GM18868 (cell line): ENCODE measurements at regions not wholly inside any gene's neighbourhood (a gene's known extent, or its start where the extent isn't known, plus 50 kb on each side); places are given as distances from the start of the nearest gene placed in this dataset.
"Not testable (repeated sequence)": the region's sequence is repeated elsewhere in the genome, so short reads cannot be mapped to it uniquely, and the experiment has no call there.

Source experiments
- ATAC-seq: cut with Tn5 transposase; IDR thresholded peaks from one replicate; pipeline ENCODE4 v1.9.1; 2021; ENCODE audit warnings: mild to moderate bottlenecking, moderate library complexity; ENCODE audit not compliant: unreplicated experiment

DNA sequence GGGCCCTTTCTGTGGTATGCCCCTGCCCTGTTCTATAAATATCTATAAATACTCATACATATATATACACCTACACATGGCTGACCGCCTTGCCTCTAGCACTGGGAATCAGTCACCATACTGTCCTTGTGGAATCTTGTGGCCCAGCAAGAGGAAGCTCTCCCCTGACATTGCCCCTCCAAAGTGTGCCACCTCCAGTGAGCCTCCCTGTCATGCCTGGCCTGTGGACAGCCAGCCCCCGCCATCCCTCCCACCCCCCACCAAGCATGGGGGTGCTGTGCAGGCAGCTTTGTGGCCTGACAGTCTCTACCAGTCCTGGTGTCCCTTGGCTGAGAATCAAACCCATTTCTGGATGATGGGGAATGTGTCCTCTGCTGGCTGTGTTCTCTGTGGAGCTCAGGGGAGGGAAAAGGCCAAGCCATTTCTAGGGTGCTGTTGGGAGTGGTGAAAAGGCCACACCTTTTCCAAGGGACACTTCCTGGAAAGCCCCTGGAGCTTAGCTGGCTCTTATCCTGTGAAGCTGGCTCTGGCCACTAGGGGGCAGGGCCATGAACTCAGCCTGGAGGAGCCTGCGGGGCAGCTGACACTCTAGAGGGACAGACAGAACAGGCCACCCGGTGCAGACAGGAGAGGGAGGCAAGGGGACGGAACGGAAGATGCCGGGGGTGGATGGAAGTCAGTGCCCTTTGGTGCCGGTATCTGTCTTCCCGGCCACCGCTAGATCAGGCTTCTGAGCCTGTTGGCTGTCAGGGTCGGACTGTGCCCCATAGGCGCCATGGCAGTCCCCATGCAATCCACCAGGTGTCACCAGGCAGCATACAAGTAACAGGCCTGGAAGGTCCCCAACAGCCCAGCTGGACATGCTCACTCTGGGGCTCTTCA is 167.2 kb downstream of the TBC1D2B start:
- not testable (repeated sequence) for ATAC-seq

DNA sequence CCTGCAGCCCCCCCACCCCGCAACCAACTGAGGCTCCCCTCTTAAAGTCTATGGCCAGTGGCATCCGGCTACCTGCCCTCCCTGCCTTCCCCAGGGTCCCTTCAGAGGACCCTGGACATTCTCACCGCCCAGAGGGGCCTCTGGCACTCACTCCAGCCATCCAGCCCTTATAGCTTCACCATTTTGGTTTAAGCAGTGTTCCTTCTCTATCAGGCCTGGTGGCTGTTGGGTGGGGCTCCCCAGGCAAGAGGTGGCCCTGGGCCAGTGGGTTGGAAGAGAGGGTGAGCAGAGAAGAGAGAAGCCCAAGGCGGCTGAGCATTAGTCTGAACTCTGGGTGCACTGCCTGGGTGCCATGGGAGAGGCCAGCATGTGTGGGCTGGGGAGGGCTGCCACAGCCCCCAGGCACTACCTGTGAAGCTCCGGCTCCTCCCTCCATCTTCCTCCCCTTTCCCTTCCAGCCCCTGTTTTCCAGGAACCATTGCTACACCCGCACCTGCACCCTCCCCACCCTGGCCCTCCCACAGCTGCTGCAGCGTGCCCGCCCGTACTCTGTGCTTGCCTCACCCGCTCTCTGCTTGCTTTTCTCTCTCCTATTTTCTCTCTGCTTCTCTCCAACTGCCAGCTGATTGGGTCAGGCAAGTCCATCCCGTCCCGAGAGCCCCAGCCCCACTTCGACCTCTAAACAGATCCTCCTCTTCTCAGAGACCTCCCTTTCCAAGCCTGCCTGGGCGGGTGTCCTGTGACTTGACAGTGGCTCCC is 168.2 kb downstream of the TBC1D2B start:
- ATAC-seq = no peak

- not testable (repeated sequence) for ATAC-seq
These were observed 168.8 kb downstream of the TBC1D2B start for GRCh38 chr15:77908752-77909111.

GRCh38 chr15:77907824-77908751 is 169.4 kb downstream of the TBC1D2B start:
- no peak for ATAC-seq

GRCh38 chr15:77906062-77906990 is 171.2 kb downstream of the TBC1D2B start:
- not testable (repeated sequence) for ATAC-seq

GRCh38 chr15:77905301-77905920 is 172.1 kb downstream of the TBC1D2B start:
- no peak for ATAC-seq

- ATAC-seq = no peak
These were observed 172.6 kb downstream of the TBC1D2B start for GRCh38 chr15:77904901-77905300.

DNA sequence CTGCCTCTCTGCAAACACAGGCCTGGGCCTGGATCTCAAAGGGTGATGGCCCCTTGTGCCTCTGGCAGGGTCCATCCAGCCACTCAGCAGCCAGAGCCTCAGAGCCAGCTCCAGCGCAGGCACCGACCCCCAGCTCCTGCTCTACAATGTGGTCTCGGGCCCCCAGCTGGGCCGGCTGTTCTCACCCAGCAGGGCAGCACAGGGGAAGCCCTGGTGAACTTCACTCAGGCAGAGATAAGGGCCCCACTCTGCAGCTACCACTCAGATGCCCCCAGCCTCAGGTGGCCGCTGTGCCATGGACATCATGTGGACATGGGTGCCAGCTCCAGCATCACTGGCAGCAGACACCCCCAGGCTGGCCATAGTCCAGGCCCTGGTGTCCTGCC is 173.1 kb downstream of the TBC1D2B start:
- ATAC-seq = no peak

GRCh38 chr15:77903761-77904435 is 173.6 kb downstream of the TBC1D2B start:
- not testable (repeated sequence) for ATAC-seq

DNA sequence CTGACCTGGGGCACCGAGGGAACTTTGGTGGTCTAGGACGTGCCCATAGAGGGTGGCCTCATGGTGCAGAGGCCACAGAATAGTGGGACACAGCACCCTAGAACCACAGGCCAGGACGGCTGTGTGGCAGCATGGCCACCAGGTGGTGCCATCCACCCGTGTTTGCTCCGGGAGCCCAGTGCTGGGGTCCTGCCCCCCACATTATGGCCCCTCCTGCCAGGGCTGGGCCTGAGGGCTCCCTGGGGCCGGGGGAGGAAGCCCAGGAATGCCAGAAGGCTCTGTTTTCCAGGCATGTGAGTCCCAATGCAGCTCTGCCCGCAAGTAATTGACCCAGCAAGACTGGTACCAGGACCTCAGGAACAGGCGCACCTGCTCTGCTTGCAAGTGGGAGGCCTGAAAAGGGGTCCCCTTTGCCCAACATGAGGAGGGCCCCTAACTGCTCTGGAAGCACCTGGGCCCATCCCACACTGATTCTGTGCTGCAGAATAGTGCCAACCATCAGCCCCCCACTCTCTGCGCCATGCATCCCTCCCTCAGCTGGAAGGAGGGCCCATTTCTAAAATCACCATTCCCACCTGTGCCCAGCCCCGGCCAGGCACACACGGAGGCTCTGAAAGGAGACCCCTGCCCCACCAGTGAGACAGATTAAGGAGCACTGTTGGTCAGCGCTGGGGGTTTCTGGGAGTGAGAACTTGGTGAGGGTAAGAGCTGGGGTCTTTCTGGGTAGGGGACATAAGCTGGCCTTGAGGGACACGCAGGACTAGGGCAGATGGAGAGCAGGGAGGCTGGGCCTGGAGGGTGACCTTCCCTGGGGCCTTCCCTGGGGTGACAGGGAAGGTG is 174.4 kb downstream of the TBC1D2B start:
- ATAC-seq = not testable (repeated sequence)

GRCh38 chr15:77901921-77902750 is 175.4 kb downstream of the TBC1D2B start:
- ATAC-seq = no peak

DNA sequence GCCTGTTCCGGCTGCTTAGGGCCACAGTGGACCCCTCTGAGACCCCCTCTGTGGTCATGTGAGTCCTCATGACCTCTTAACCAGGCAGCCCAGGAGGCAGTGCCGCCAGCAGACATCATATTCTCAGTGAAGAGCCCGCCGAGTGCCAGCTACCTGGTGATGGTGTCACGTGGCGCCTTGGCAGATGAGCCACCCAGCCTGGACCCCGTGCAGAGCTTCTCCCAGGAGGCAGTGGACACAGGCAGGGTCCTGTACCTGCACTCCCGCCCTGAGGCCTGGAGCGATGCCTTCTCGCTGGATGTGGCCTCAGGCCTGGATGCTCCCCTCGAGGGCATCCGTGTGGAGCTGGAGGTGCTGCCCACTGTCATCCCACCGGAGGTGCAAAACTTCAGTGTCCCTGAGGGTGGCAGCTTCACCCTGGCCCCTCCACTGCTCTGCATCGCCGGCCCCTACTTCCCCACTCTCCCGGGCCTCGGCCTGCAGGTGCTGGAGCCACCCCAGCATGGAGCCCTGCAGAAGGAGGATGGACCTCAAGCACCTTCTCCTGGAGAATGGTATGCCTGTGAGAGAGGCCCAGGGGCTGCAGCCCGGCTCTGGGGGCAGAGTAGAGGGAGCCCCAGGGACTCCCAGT is 176.1 kb downstream of the TBC1D2B start:
- ATAC-seq = no peak

- ATAC-seq = not testable (repeated sequence)
These were observed 177.1 kb downstream of the TBC1D2B start for GRCh38 chr15:77900331-77900963.

- ATAC-seq = not testable (repeated sequence)
These were observed 177.7 kb downstream of the TBC1D2B start for GRCh38 chr15:77899776-77900175.

GRCh38 chr15:77898811-77899730 is 178.4 kb downstream of the TBC1D2B start:
- no peak for ATAC-seq
